IgD-negative memory B cell (primary cell): ENCODE measurements at regions not wholly inside any gene's neighbourhood (a gene's known extent, or its start where the extent isn't known, plus 50 kb on each side); places are given as distances from the start of the nearest gene placed in this dataset.
A peak's percentile ranks its signal among the peaks of the same experiment; 100 is the strongest.

Experiments used
- H3K27ac Mint-ChIP-seq, 3 donors: one replicate each; pipeline ENCODE4 v1.8.0; 2020 to 2022; ENCODE audit warnings: mild to moderate bottlenecking in 3 of 3, mixed read lengths in 3 of 3, moderate library complexity in 1 of 3
- H3K27me3 Mint-ChIP-seq: one replicate; pipeline ENCODE4 v1.8.0; 2021; ENCODE audit warnings: mixed read lengths
- H3K36me3 Mint-ChIP-seq: one replicate; pipeline ENCODE4 v1.8.0; 2020; ENCODE audit warnings: mild to moderate bottlenecking, mixed read lengths
- H3K4me1 Mint-ChIP-seq, 3 donors: one replicate each; pipeline ENCODE4 v1.8.0; 2020 to 2022; ENCODE audit warnings: mixed read lengths in 3 of 3, mild to moderate bottlenecking in 1 of 3
- H3K4me3 Mint-ChIP-seq, 4 donors: one replicate each; pipeline ENCODE4 v1.8.0; 2020 to 2022; ENCODE audit warnings: mild to moderate bottlenecking in 4 of 4, mixed read lengths in 4 of 4, moderate library complexity in 3 of 4
- H3K9me3 Mint-ChIP-seq, 3 donors: one replicate each; pipeline ENCODE4 v1.8.0; 2020 to 2021; ENCODE audit warnings: mixed read lengths in 3 of 3, mild to moderate bottlenecking in 1 of 3

GRCh38 chr9:7392148-7392547 is 407.4 kb downstream of the DMAC1 start:
- Mint-ChIP-seq H3K4me3 (no peak overlapping the region), H3K9me3 (no peaks in the 10 kb centered on the region), H3K27ac (no peak overlapping the region), H3K36me3 (peaks cover 1% of the 10 kb centered on the region), H3K27me3 (peaks cover 5% of the 10 kb centered on the region), H3K4me1 (no peaks in the 10 kb centered on the region)

- H3K27ac Mint-ChIP-seq = no peak overlapping the region
These were observed 410.8 kb downstream of the DMAC1 start for GRCh38 chr9:7388755-7389154.

DNA sequence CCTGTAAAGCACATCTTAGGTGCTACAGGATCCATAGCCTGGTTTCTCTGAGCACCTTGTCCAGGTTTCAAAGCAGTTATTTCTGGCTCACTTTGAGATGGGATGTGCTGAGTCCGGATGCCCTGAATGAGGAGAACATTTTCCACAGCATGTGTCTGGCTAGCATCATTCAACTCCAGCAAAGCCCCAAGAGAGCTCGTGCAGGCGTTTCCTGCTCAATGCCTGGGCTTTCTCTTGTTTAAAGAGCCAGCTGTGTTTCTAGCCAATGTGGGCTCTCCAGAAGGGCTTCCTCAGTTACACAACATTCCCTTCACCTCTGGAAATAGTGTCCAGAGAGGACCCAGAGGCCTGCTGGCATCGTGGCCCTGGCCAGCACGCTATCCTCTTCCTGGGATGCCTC is 411.7 kb downstream of the DMAC1 start:
- Mint-ChIP-seq H3K27me3 (peaks cover 8% of the 10 kb centered on the region), H3K36me3 (peaks cover 1% of the 10 kb centered on the region), H3K9me3 (no peaks in the 10 kb centered on the region), H3K4me1 (no peaks in the 10 kb centered on the region), H3K4me3 (no peak overlapping the region), H3K27ac (no peak overlapping the region)

More at GRCh38 chr9:7388755-7389154, 410.8 kb downstream of the DMAC1 start:
- Mint-ChIP-seq H3K4me1 (no peaks in the 10 kb centered on the region), H3K27me3 (peaks cover 5% of the 10 kb centered on the region), H3K4me3 (no peak overlapping the region), H3K9me3 (no peaks in the 10 kb centered on the region), H3K36me3 (peaks cover 1% of the 10 kb centered on the region)

DNA sequence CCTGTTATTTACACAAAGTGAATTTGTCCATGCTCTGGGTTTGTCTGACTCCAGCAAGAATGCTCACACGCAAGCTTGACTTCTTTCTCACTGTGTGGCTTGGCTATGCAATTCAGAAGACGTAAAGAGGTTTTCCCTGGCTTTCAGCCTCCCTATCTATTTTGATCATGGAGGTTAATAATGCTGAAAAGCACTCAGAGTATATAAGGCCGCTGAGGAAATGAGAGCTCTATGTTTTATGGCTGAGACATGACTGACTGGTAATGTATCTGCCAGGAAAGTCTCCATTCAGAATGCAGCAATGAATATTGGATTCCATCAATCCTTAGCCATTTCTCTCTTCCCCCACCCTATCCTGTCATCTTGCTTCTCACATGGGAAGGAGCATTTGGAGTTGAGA is 417.3 kb downstream of the DMAC1 start:
- no peaks in the 10 kb centered on the region for H3K4me1 Mint-ChIP-seq
- no peaks in the 10 kb centered on the region for H3K36me3 Mint-ChIP-seq
- H3K9me3 Mint-ChIP-seq = peaks cover 0 to 1% (median 0%) of the 10 kb centered on the region in 3 donors
- no peak overlapping the region for H3K27ac Mint-ChIP-seq
- H3K27me3 Mint-ChIP-seq = peaks cover 7% of the 10 kb centered on the region
- no peak overlapping the region for H3K4me3 Mint-ChIP-seq

- Mint-ChIP-seq H3K4me3 (no peak overlapping the region), H3K36me3 (peaks cover 2% of the 10 kb centered on the region), H3K9me3 (peaks cover 0 to 1% (median 0%) of the 10 kb centered on the region in 3 donors), H3K4me1 (no peaks in the 10 kb centered on the region), H3K27ac (no peak overlapping the region), H3K27me3 (peaks cover 3% of the 10 kb centered on the region)
These were observed 422.1 kb downstream of the DMAC1 start for GRCh38 chr9:7377489-7377888.

DNA sequence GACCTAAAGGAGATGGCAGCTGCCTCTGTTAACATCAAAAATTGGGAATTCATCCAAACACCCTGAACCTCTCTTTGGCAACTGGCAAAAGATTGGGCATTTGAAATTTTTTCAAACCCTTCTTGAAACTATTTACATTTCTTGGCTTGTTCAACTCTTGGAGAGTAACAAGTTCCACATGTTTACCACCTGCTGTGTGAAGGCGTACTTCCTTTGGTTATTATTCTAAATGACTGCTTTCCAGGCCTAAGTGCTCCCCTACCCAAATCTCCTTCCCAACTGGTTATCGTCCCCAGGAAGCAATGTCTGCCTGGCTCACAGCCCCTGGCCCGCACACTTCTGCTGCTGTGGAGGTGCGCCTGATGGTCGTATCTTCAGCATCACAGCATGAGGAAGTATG is 422.7 kb downstream of the DMAC1 start:
- H3K27ac Mint-ChIP-seq = no peak overlapping the region
- peaks cover 0 to 1% (median 0%) of the 10 kb centered on the region in 3 donors for H3K9me3 Mint-ChIP-seq
- no peaks in the 10 kb centered on the region for H3K4me1 Mint-ChIP-seq
- no peak overlapping the region for H3K4me3 Mint-ChIP-seq
- peaks cover 3% of the 10 kb centered on the region for H3K27me3 Mint-ChIP-seq
- H3K36me3 Mint-ChIP-seq = peaks cover 2% of the 10 kb centered on the region

- H3K36me3 Mint-ChIP-seq = peaks cover 2% of the 10 kb centered on the region
These were observed 423.4 kb downstream of the DMAC1 start for GRCh38 chr9:7376213-7376612.

GRCh38 chr9:7375013-7375511 is 424.5 kb downstream of the DMAC1 start:
- Mint-ChIP-seq H3K4me1 (no peaks in the 10 kb centered on the region), H3K27me3 (peaks cover 3% of the 10 kb centered on the region), H3K27ac (no peak overlapping the region), H3K4me3 (no peak overlapping the region), H3K9me3 (no peaks in the 10 kb centered on the region), H3K36me3 (peaks cover 2% of the 10 kb centered on the region)

More at GRCh38 chr9:7376213-7376612, 423.4 kb downstream of the DMAC1 start:
- Mint-ChIP-seq H3K4me1 (no peaks in the 10 kb centered on the region), H3K27me3 (peaks cover 3% of the 10 kb centered on the region), H3K9me3 (peaks cover 0 to 1% (median 0%) of the 10 kb centered on the region in 3 donors), H3K4me3 (no peak overlapping the region), H3K27ac (no peak overlapping the region)

DNA sequence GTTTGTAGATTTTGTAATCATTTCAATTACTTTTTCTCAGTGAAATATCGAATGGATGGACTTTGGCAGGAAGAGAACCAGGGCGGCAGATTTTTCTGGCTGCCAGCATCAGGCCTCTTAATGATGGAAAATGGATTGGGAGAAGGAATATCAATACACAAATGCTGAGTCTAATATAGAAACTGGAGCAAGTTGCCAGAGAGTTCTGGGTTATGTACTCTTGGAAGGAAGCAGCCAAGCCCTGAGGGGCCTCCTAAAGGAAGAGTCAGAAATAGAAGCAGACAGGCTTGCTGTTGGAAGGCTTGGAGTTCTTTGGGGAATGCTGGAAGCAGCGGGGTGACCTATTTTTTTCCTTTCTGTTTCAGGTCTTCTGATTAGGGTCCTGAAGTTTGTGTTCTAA is 428.6 kb downstream of the DMAC1 start:
- Mint-ChIP-seq H3K4me3 (no peak overlapping the region), H3K36me3 (no peaks in the 10 kb centered on the region), H3K9me3 (no peaks in the 10 kb centered on the region), H3K27ac (no peak overlapping the region), H3K4me1 (no peaks in the 10 kb centered on the region), H3K27me3 (no peaks in the 10 kb centered on the region)

- H3K4me3 Mint-ChIP-seq = no peak overlapping the region
- H3K9me3 Mint-ChIP-seq = no peaks in the 10 kb centered on the region
- no peak overlapping the region for H3K27ac Mint-ChIP-seq
- H3K4me1 Mint-ChIP-seq = no peaks in the 10 kb centered on the region
- no peaks in the 10 kb centered on the region for H3K27me3 Mint-ChIP-seq
- no peaks in the 10 kb centered on the region for H3K36me3 Mint-ChIP-seq
These were observed 429.2 kb downstream of the DMAC1 start for GRCh38 chr9:7370381-7370780.

- no peak overlapping the region for H3K4me3 Mint-ChIP-seq
- no peak overlapping the region for H3K27ac Mint-ChIP-seq
- H3K36me3 Mint-ChIP-seq = no peaks in the 10 kb centered on the region
- H3K27me3 Mint-ChIP-seq = no peaks in the 10 kb centered on the region
- no peaks in the 10 kb centered on the region for H3K9me3 Mint-ChIP-seq
- H3K4me1 Mint-ChIP-seq = no peaks in the 10 kb centered on the region
These were observed 430.2 kb downstream of the DMAC1 start for GRCh38 chr9:7369384-7369821.

DNA sequence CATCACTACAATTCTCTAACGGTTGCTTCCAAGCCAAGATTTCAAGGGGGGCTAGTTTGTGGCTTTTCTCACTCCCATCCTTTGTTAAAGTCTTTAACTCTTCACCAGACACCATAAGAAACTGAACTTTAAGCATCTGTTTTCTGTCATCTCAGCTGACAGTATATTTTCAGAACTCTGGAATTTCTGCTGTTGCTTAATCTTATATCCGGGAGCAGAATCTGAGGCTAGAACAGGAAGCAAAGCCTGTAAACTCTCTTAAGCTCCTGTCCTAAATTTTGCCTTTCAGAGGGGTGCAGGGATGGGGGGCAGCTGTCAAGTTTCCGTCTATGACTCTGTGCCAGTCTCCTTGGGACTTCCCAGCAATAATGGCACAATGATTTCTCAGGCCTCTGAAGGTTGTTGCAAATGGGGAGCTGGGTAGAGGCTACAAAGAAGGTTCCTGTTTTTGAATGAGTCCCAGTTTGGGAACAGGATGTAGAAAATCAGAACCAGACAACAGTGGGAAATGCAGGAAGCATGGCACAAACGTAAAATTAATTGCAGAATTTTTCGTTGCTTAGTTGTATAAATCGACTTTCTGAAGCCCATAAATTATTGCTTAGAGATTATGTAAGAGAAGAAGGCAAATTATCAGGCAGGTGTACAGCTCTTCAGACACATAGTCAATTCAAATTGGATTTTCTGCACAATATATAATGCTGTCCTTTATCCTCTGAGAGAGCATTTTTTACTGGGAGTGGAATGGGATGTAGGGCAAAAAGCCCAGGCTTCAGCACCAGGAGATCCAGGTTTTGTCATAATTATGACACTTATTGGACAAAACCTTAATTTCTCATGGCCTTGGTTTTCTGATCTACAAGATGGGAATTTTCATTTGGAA is 430.9 kb downstream of the DMAC1 start:
- Mint-ChIP-seq H3K9me3 (no peaks in the 10 kb centered on the region), H3K27me3 (no peaks in the 10 kb centered on the region), H3K27ac (no peak overlapping the region), H3K36me3 (no peaks in the 10 kb centered on the region), H3K4me1 (no peaks in the 10 kb centered on the region), H3K4me3 (no peak overlapping the region)

DNA sequence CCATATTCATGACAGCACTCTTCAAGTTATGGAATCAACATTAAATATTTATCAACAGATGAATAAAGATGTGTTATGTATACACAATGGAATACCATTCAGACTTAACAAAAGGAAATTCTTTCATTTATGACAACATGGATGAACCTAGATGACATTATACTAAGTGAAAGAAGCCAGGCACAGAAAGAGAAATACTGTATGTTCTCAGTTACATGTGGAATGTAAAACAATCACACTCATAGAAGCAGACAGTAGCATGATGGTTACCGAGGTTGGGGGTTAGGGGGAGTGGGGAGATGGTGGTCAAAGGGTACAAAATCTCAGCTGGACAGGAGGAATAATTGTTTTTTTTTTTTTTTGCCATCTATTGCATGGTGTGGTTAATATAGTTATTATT is 431.9 kb downstream of the DMAC1 start:
- H3K4me1 Mint-ChIP-seq = no peaks in the 10 kb centered on the region
- peak overlapping the region in 1 of 3 donors; percentile 7 for H3K27ac Mint-ChIP-seq
- H3K4me3 Mint-ChIP-seq = no peak overlapping the region
- no peaks in the 10 kb centered on the region for H3K36me3 Mint-ChIP-seq
- no peaks in the 10 kb centered on the region for H3K9me3 Mint-ChIP-seq
- H3K27me3 Mint-ChIP-seq = no peaks in the 10 kb centered on the region

DNA sequence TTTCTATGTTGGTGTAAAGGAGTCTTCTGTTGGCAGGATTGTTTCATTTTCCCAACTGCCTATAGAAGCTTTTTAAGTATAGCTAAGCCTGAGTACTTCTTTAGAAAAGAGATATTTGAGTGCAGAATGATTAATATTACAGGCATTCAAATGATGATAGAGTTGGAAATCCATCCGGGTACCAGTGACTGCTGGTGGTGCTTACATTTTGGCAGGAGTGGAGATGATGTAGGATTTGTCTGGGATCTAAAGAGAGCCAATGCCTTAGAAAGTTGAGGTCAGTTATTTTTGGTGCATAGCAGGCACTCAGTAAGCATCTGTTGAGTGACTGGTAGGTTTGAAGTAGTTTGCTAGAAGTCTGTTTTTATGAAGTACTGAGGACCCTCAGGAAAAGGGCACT is 433.5 kb downstream of the DMAC1 start:
- H3K4me3 Mint-ChIP-seq = no peak overlapping the region
- H3K9me3 Mint-ChIP-seq = no peaks in the 10 kb centered on the region

DNA sequence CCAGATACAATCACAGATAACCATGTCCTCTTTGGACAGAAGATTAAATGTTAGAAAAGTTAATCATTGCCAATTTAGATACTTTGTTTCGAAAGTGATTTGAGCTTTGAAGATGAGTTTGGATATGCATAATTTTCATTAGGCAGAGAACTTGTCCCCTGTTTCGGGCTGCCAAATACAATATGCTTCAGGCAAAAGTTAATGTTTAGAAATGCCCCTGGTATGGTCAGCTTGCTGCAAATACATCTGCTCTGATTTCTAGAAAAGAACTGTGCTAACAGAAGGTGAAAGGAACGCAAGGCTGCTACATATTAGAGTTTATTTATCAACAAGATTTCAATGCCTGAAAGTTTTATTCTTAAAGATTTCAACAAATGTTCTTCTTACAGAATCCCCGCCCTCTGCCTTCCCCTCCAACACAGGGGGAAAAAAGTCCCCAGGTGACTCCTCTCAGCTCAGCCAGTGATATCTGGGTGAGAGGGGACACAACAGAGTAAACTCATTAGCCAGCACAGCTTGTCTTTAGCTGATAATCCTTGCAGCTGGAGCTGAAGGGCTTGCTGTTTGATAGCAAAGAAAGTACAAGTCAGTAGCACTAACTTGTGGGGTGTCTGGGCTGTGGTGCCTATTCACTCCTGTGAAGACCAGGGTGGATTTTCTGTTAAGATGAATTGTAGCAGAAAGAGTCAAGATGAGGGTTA is 435.7 kb downstream of the DMAC1 start:
- no peaks in the 10 kb centered on the region for H3K4me1 Mint-ChIP-seq
- no peak overlapping the region for H3K27ac Mint-ChIP-seq
- H3K27me3 Mint-ChIP-seq = peaks cover 4% of the 10 kb centered on the region
- no peaks in the 10 kb centered on the region for H3K9me3 Mint-ChIP-seq
- H3K4me3 Mint-ChIP-seq = no peak overlapping the region
- no peaks in the 10 kb centered on the region for H3K36me3 Mint-ChIP-seq

More for the DNA sequence above, 433.5 kb downstream of the DMAC1 start:
- H3K4me1 Mint-ChIP-seq = no peaks in the 10 kb centered on the region
- H3K27ac Mint-ChIP-seq = no peak overlapping the region
- H3K36me3 Mint-ChIP-seq = no peaks in the 10 kb centered on the region
- peaks cover 2% of the 10 kb centered on the region for H3K27me3 Mint-ChIP-seq
